ENCODE measurements at regions not wholly inside any gene's neighbourhood (a gene's known extent, or its start where the extent isn't known, plus 50 kb on each side); places are given as distances from the start of the nearest gene placed in this dataset.

- TF ChIP-seq, protein P1, sequence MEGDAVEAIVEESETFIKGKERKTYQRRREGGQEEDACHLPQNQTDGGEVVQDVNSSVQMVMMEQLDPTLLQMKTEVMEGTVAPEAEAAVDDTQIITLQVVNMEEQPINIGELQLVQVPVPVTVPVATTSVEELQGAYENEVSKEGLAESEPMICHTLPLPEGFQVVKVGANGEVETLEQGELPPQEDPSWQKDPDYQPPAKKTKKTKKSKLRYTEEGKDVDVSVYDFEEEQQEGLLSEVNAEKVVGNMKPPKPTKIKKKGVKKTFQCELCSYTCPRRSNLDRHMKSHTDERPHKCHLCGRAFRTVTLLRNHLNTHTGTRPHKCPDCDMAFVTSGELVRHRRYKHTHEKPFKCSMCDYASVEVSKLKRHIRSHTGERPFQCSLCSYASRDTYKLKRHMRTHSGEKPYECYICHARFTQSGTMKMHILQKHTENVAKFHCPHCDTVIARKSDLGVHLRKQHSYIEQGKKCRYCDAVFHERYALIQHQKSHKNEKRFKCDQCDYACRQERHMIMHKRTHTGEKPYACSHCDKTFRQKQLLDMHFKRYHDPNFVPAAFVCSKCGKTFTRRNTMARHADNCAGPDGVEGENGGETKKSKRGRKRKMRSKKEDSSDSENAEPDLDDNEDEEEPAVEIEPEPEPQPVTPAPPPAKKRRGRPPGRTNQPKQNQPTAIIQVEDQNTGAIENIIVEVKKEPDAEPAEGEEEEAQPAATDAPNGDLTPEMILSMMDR (IDR thresholded peaks at IDR 0.05) = no peak
- no peak for TF ChIP-seq POLR2A (IDR thresholded peaks at IDR 0.05)
These were observed 261.9 kb upstream of the FSHR start for GRCh38 chr2:49416252-49416651.
